B cell (primary cell): ENCODE measurements at regions not wholly inside any gene's neighbourhood (a gene's known extent, or its start where the extent isn't known, plus 50 kb on each side); places are given as distances from the start of the nearest gene placed in this dataset.

Source experiments
- EZH2 ChIP-seq: IDR thresholded peaks from 2 replicates; pipeline ENCODE4 v1.6.1; 2012; ENCODE audit warnings: borderline replicate concordance, low read depth, mild to moderate bottlenecking, moderate library complexity, low read length; ENCODE audit not compliant: insufficient read depth, poor library complexity, severe bottlenecking
- TF ChIP-seq, protein P1 (sequence below): fragments of 200-600 bp; IDR thresholded peaks from one replicate; pipeline ENCODE4 v1.8.0; 2022; ENCODE audit warnings: antibody characterized with exemption, mild to moderate bottlenecking

GRCh38 chr1:38536089-38536488, 323.5 kb downstream of the RRAGC start:
- TF ChIP-seq EZH2, result no peak
- TF ChIP-seq, protein P1, sequence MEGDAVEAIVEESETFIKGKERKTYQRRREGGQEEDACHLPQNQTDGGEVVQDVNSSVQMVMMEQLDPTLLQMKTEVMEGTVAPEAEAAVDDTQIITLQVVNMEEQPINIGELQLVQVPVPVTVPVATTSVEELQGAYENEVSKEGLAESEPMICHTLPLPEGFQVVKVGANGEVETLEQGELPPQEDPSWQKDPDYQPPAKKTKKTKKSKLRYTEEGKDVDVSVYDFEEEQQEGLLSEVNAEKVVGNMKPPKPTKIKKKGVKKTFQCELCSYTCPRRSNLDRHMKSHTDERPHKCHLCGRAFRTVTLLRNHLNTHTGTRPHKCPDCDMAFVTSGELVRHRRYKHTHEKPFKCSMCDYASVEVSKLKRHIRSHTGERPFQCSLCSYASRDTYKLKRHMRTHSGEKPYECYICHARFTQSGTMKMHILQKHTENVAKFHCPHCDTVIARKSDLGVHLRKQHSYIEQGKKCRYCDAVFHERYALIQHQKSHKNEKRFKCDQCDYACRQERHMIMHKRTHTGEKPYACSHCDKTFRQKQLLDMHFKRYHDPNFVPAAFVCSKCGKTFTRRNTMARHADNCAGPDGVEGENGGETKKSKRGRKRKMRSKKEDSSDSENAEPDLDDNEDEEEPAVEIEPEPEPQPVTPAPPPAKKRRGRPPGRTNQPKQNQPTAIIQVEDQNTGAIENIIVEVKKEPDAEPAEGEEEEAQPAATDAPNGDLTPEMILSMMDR, result no peak
